Upper lobe of left lung (tissue), 6 donors: ENCODE measurements at regions not wholly inside any gene's neighbourhood (a gene's known extent, or its start where the extent isn't known, plus 50 kb on each side); places are given as distances from the start of the nearest gene placed in this dataset.
A peak's percentile ranks its signal among the peaks of the same experiment; 100 is the strongest.

ENCODE experiments used
- ATAC-seq, 2 donors: fragments of 200-7000 bp; cut with Tn5 transposase; one replicate each; pipeline ENCODE4 v1.9.1; 2022; ENCODE audit warnings: mild to moderate bottlenecking in 2 of 2, moderate library complexity in 2 of 2; ENCODE audit not compliant: low FRiP score in 2 of 2
- DNase-seq, 2 donors: peaks; one replicate each; pipeline ENCODE4 v3.0.0-alpha.2; 2019 to 2020
- H3K27ac ChIP-seq, 4 donors: fragments of 200-600 bp; sonication (generic); one replicate each; pipeline ENCODE4 v1.5.1; 2016 to 2019
- H3K27me3 ChIP-seq, 4 donors: fragments of 200-600 bp; sonication (generic); one replicate each; pipeline ENCODE4 v1.5.1; 2017 to 2019
- H3K36me3 ChIP-seq, 4 donors: fragments of 200-600 bp; sonication (generic); one replicate each; pipeline ENCODE4 v1.5.1; 2016 to 2019
- H3K4me1 ChIP-seq, 4 donors: fragments of 200-600 bp; sonication (generic); one replicate each; pipeline ENCODE4 v1.5.1; 2018 to 2019
- H3K4me3 ChIP-seq, 4 donors: fragments of 200-600 bp; sonication (generic); one replicate each; pipeline ENCODE4 v1.5.1; 2017 to 2019; ENCODE audit warnings: mild to moderate bottlenecking in 2 of 4, moderate library complexity in 1 of 4
- H3K9me3 ChIP-seq, 4 donors: fragments of 200-600 bp; sonication (generic); one replicate each; pipeline ENCODE4 v1.5.1; 2018 to 2019
- EP300 ChIP-seq, 4 donors: sonication (generic); formaldehyde crosslinking; IDR thresholded peaks; one replicate each; pipeline ENCODE4 v1.5.1; 2017; ENCODE audit warnings: antibody characterized with exemption in 4 of 4, control low read depth in 2 of 4
- POLR2A ChIP-seq, 4 donors: fragments of 450-650 bp; IDR thresholded peaks; one replicate each; pipeline ENCODE4 v1.5.1; 2016 to 2017; ENCODE audit warnings: antibody characterized with exemption in 4 of 4, mild to moderate bottlenecking in 2 of 4
- POLR2AphosphoS5 ChIP-seq, 2 donors: sonication (generic); formaldehyde crosslinking; IDR thresholded peaks; one replicate each; pipeline ENCODE4 v1.5.1; 2017; ENCODE audit warnings: antibody characterized with exemption in 2 of 2
- WGBS, 2 donors: methylation state at CpG; one replicate each; pipeline ENCODE4 v1.1.5; 2017 to 2018; 5-methylcytosine and 5-hydroxymethylcytosine counted together
- TF ChIP-seq, protein P1 (sequence below), 6 experiments: fragments of 450-650 bp in 4 of 6; fragments of 200-600 bp in 2 of 6; sonication (generic) in 2 of 6; IDR thresholded peaks; one replicate each; pipeline ENCODE4 v1.5.1; 2016 to 2019; ENCODE audit warnings: antibody characterized with exemption in 6 of 6
- donor health status: DM: no; HTN: no; CAD: no; lungs with moderate emphysema.
- donor health status: DM: no; HTN: yes; CAD: no; lungs with severe emphysema.

- Histone ChIP-seq H3K27ac (peak overlapping the region in 3 of 4 donors; percentile 2 to 31 (median 9)), H3K9me3 (no peaks in the 10 kb centered on the region), H3K36me3 (peaks cover 0 to 6% (median 1%) of the 10 kb centered on the region in 4 donors), H3K27me3 (no peaks in the 10 kb centered on the region), H3K4me1 (peaks cover 29 to 47% (median 40%) of the 10 kb centered on the region in 4 donors), H3K4me3 (no peak overlapping the region)
- no peak for ATAC-seq
- WGBS, 2 donors = 35 to 57% methylated on average over 1 of the region's 1 CpG
- TF ChIP-seq POLR2AphosphoS5 (IDR thresholded peaks at IDR 0.05) (no peak), EP300 (IDR thresholded peaks at IDR 0.05) (no peak), POLR2A (IDR thresholded peaks at IDR 0.05) (no peak)
- TF ChIP-seq, protein P1, sequence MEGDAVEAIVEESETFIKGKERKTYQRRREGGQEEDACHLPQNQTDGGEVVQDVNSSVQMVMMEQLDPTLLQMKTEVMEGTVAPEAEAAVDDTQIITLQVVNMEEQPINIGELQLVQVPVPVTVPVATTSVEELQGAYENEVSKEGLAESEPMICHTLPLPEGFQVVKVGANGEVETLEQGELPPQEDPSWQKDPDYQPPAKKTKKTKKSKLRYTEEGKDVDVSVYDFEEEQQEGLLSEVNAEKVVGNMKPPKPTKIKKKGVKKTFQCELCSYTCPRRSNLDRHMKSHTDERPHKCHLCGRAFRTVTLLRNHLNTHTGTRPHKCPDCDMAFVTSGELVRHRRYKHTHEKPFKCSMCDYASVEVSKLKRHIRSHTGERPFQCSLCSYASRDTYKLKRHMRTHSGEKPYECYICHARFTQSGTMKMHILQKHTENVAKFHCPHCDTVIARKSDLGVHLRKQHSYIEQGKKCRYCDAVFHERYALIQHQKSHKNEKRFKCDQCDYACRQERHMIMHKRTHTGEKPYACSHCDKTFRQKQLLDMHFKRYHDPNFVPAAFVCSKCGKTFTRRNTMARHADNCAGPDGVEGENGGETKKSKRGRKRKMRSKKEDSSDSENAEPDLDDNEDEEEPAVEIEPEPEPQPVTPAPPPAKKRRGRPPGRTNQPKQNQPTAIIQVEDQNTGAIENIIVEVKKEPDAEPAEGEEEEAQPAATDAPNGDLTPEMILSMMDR (IDR thresholded peaks at IDR 0.05) = no peak
- no peak for DNase-seq
These were observed 110.4 kb upstream of the AKIP1 start for GRCh38 chr11:8800520-8801110.

- TF ChIP-seq EP300 (IDR thresholded peaks at IDR 0.05) = no peak
- TF ChIP-seq, protein P1 (IDR thresholded peaks at IDR 0.05) = no peak
- TF ChIP-seq POLR2A (IDR thresholded peaks at IDR 0.05) = no peak
- H3K9me3 ChIP-seq = no peaks in the 10 kb centered on the region
- H3K36me3 ChIP-seq = peaks cover 0 to 6% (median 1%) of the 10 kb centered on the region in 4 donors
- no peak for DNase-seq
- ATAC-seq = no peak
- peak overlapping the region in 2 of 4 donors; percentile 9 to 31 for H3K27ac ChIP-seq
- H3K4me3 ChIP-seq = no peak overlapping the region
- no peaks in the 10 kb centered on the region for H3K27me3 ChIP-seq
- 95 to 97% methylated on average over 9 of the region's 9 CpGs for WGBS, 2 donors
- H3K4me1 ChIP-seq = peaks cover 29 to 52% (median 44%) of the 10 kb centered on the region in 4 donors
These were observed 109.9 kb upstream of the AKIP1 start for GRCh38 chr11:8801121-8801520.

DNA sequence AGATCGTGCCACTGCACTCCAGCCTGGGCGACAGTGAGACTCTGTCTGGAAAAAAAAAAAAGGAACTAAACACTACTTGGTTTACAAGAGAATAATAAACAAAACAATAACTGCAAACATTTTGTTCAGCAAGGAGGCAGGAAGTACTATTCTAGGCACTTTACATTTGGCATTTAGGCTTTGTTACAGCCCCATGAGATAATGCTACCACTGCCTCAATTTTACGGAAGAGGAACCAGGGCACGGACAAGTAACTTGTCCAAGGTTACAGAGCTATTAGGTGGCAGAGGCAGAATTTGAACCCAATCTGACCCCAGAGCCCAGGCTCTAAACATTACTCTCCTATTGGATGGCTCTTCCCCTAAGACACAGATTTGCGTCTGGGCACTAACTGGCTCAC is 108.7 kb upstream of the AKIP1 start:
- WGBS, 2 donors = 47 to 53% methylated on average over 5 of the region's 5 CpGs
- H3K27ac ChIP-seq = peak overlapping the region; percentile 47 to 72 (median 60)

GRCh38 chr11:8803973-8804372 is 107.0 kb upstream of the AKIP1 start:
- Histone ChIP-seq H3K27ac (peak overlapping the region; percentile 47 to 72 (median 60)), H3K4me1 (peaks cover 53 to 67% (median 65%) of the 10 kb centered on the region in 4 donors), H3K27me3 (no peaks in the 10 kb centered on the region), H3K9me3 (no peaks in the 10 kb centered on the region), H3K4me3 (no peak overlapping the region), H3K36me3 (peaks cover 0 to 6% (median under 1%) of the 10 kb centered on the region in 4 donors)
- TF ChIP-seq, protein P1 (IDR thresholded peaks at IDR 0.05) = no peak
- TF ChIP-seq EP300 (IDR thresholded peaks at IDR 0.05) (no peak), POLR2AphosphoS5 (IDR thresholded peaks at IDR 0.05) (no peak), POLR2A (IDR thresholded peaks at IDR 0.05) (no peak)
- 64 to 89% methylated on average over 4 to 6 of the region's 6 CpGs for WGBS, 2 donors
- DNase-seq (peak in 1 of 2 donors; percentile 77), ATAC-seq (peak in 1 of 2 donors; percentile 62)

More for the DNA sequence above, 108.7 kb upstream of the AKIP1 start:
- Histone ChIP-seq H3K36me3 (peaks cover 0 to 6% (median 1%) of the 10 kb centered on the region in 4 donors), H3K27me3 (no peaks in the 10 kb centered on the region), H3K9me3 (no peaks in the 10 kb centered on the region), H3K4me3 (no peak overlapping the region), H3K4me1 (peaks cover 36 to 60% (median 50%) of the 10 kb centered on the region in 4 donors)
- no peak for TF ChIP-seq EP300 (IDR thresholded peaks at IDR 0.05)
- TF ChIP-seq, protein P1 (IDR thresholded peaks at IDR 0.05) = no peak
- TF ChIP-seq POLR2A (IDR thresholded peaks at IDR 0.05) = no peak
- no peak for TF ChIP-seq POLR2AphosphoS5 (IDR thresholded peaks at IDR 0.05)
- peak in 1 of 2 donors; percentile 28 for ATAC-seq
- no peak for DNase-seq

DNA sequence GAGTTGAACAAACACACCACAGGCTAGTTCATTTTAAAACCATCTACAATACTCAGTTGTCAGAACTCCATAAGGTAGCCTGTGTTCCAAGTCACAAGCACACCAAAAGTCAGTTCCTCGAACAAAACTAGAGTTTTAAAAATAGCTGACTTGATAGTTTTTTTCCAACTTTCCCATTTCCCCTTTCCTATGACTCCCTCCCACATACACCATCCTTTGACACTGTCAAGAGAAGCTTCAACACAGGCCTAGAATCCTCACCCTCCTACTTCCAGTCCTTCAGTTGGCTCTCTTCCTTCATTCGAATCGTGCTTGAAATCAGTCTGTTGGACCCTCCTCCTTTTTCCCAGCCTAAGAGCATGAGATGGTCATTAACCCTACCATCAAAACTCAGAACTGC is 105.7 kb upstream of the AKIP1 start:
- ATAC-seq = peak in 1 of 2 donors; percentile 6
- Histone ChIP-seq H3K4me1 (peaks cover 55 to 76% (median 69%) of the 10 kb centered on the region in 4 donors), H3K27ac (peak overlapping the region in 3 of 4 donors; percentile 40 to 61 (median 52))

More for the DNA sequence above, 105.7 kb upstream of the AKIP1 start:
- Histone ChIP-seq H3K9me3 (no peaks in the 10 kb centered on the region), H3K4me3 (no peak overlapping the region), H3K36me3 (no peaks in the 10 kb centered on the region), H3K27me3 (no peaks in the 10 kb centered on the region)
- 33 to 47% methylated on average over 3 of the region's 3 CpGs for WGBS, 2 donors
- DNase-seq = no peak
- TF ChIP-seq POLR2A (IDR thresholded peaks at IDR 0.05) = no peak
- no peak for TF ChIP-seq POLR2AphosphoS5 (IDR thresholded peaks at IDR 0.05)
